Mesenteric fat pad (tissue), 1 donor: ENCODE measurements at regions not wholly inside any gene's neighbourhood (a gene's known extent, or its start where the extent isn't known, plus 50 kb on each side); places are given as distances from the start of the nearest gene placed in this dataset.
"Not testable (repeated sequence)": the region's sequence is repeated elsewhere in the genome, so short reads cannot be mapped to it uniquely, and the experiment has no call there.

Experiments
- DNase-seq: peaks from one replicate; pipeline ENCODE4 v3.0.0-alpha.2; 2020; ENCODE audit warnings: low spot score
- donor health status: DM: yes; HTN: yes; CAD: no.

- DNase-seq: no peak
These were observed 301.0 kb upstream of the MAF start for GRCh38 chr16:79901522-79901921.

GRCh38 chr16:79899716-79900115, 299.2 kb upstream of the MAF start:
- DNase-seq: no peak

- no peak for DNase-seq
These were observed 298.8 kb upstream of the MAF start for GRCh38 chr16:79899316-79899715.

GRCh38 chr16:79898703-79899102, 298.2 kb upstream of the MAF start:
- no peak for DNase-seq

GRCh38 chr16:79897453-79898146, 297.1 kb upstream of the MAF start:
- no peak for DNase-seq

- DNase-seq: no peak
These were observed 296.5 kb upstream of the MAF start for GRCh38 chr16:79897104-79897452.

- no peak for DNase-seq
These were observed 295.3 kb upstream of the MAF start for GRCh38 chr16:79895917-79896203.

- no peak for DNase-seq
These were observed 294.7 kb upstream of the MAF start for GRCh38 chr16:79895053-79895916.

GRCh38 chr16:79893445-79893844, 292.9 kb upstream of the MAF start:
- DNase-seq: no peak

- DNase-seq: no peak
These were observed 291.7 kb upstream of the MAF start for GRCh38 chr16:79892278-79892677.

GRCh38 chr16:79891458-79891857, 290.9 kb upstream of the MAF start:
- no peak for DNase-seq

GRCh38 chr16:79887541-79888540, 287.3 kb upstream of the MAF start:
- no peak for DNase-seq

- DNase-seq: no peak
These were observed 284.8 kb upstream of the MAF start for GRCh38 chr16:79885320-79885719.

- DNase-seq: no peak
These were observed 283.0 kb upstream of the MAF start for GRCh38 chr16:79883494-79883893.

GRCh38 chr16:79882340-79883005, 281.9 kb upstream of the MAF start:
- DNase-seq: no peak

- not testable (repeated sequence) for DNase-seq
These were observed 280.6 kb upstream of the MAF start for GRCh38 chr16:79881107-79881506.

- no peak for DNase-seq
These were observed 275.8 kb upstream of the MAF start for GRCh38 chr16:79876332-79876730.

GRCh38 chr16:79874391-79874790, 273.9 kb upstream of the MAF start:
- no peak for DNase-seq

GRCh38 chr16:79873825-79874224, 273.3 kb upstream of the MAF start:
- no peak for DNase-seq

GRCh38 chr16:79871906-79872305, 271.4 kb upstream of the MAF start:
- DNase-seq: no peak
